ENCODE measurements at regions not wholly inside any gene's neighbourhood (a gene's known extent, or its start where the extent isn't known, plus 50 kb on each side); places are given as distances from the start of the nearest gene placed in this dataset.
"Not testable (repeated sequence)": the region's sequence is repeated elsewhere in the genome, so short reads cannot be mapped to it uniquely, and the experiment has no call there.

GRCh38 chr6:26835707-26836106, 176.2 kb upstream of the ZNF322 start:
- H3K36me3 ChIP-seq (ENCODE audit: control insufficient read depth in 2 of 3, insufficient read depth in 3 of 3, low read length in 3 of 3); H3K27me3 ChIP-seq (ENCODE audit: control insufficient read depth, insufficient read depth, low read length); H3K9ac ChIP-seq (ENCODE audit: low read length in 3 of 3); H3K4me1 ChIP-seq (ENCODE audit: control insufficient read depth in 2 of 3, insufficient read depth in 2 of 3, low read depth in 1 of 3, low read length in 3 of 3); H3K4me3 ChIP-seq (ENCODE audit: low read length in 3 of 3); DNase-seq; intact Hi-C loops (cut with DNase I); H3K9me3 ChIP-seq (ENCODE audit: control insufficient read depth in 2 of 3, insufficient read depth in 1 of 3, low read length in 3 of 3); FAIRE-seq; H3K27ac ChIP-seq (ENCODE audit: low read depth in 2 of 2, low read length in 2 of 2): not testable (repeated sequence)

GRCh38 chr6:26836657-26837056, 177.1 kb upstream of the ZNF322 start:
- H3K9ac ChIP-seq (ENCODE audit: low read length in 3 of 3); FAIRE-seq; H3K4me3 ChIP-seq (ENCODE audit: low read length in 3 of 3); H3K36me3 ChIP-seq (ENCODE audit: control insufficient read depth in 2 of 3, insufficient read depth in 3 of 3, low read length in 3 of 3); DNase-seq; H3K27me3 ChIP-seq (ENCODE audit: control insufficient read depth, insufficient read depth, low read length); H3K27ac ChIP-seq (ENCODE audit: low read depth in 2 of 2, low read length in 2 of 2); H3K4me1 ChIP-seq (ENCODE audit: control insufficient read depth in 2 of 3, insufficient read depth in 2 of 3, low read depth in 1 of 3, low read length in 3 of 3); intact Hi-C loops (cut with DNase I); H3K9me3 ChIP-seq (ENCODE audit: control insufficient read depth in 2 of 3, insufficient read depth in 1 of 3, low read length in 3 of 3): not testable (repeated sequence)

GRCh38 chr6:26844823-26845222, 185.3 kb upstream of the ZNF322 start:
- H3K27me3 ChIP-seq (ENCODE audit: control insufficient read depth, insufficient read depth, low read length); H3K4me3 ChIP-seq (ENCODE audit: low read length in 3 of 3); H3K36me3 ChIP-seq (ENCODE audit: control insufficient read depth in 2 of 3, insufficient read depth in 3 of 3, low read length in 3 of 3); H3K4me1 ChIP-seq (ENCODE audit: control insufficient read depth in 2 of 3, insufficient read depth in 2 of 3, low read depth in 1 of 3, low read length in 3 of 3); H3K9ac ChIP-seq (ENCODE audit: low read length in 3 of 3); H3K27ac ChIP-seq (ENCODE audit: low read depth in 2 of 2, low read length in 2 of 2); intact Hi-C loops (cut with DNase I); FAIRE-seq; H3K9me3 ChIP-seq (ENCODE audit: control insufficient read depth in 2 of 3, insufficient read depth in 1 of 3, low read length in 3 of 3); DNase-seq: not testable (repeated sequence)

- H3K27me3 ChIP-seq (ENCODE audit: control insufficient read depth, insufficient read depth, low read length); DNase-seq; H3K36me3 ChIP-seq (ENCODE audit: control insufficient read depth in 2 of 3, insufficient read depth in 3 of 3, low read length in 3 of 3); H3K4me1 ChIP-seq (ENCODE audit: control insufficient read depth in 2 of 3, insufficient read depth in 2 of 3, low read depth in 1 of 3, low read length in 3 of 3); intact Hi-C loops (cut with DNase I); H3K9me3 ChIP-seq (ENCODE audit: control insufficient read depth in 2 of 3, insufficient read depth in 1 of 3, low read length in 3 of 3); H3K27ac ChIP-seq (ENCODE audit: low read depth in 2 of 2, low read length in 2 of 2); FAIRE-seq; H3K4me3 ChIP-seq (ENCODE audit: low read length in 3 of 3); H3K9ac ChIP-seq (ENCODE audit: low read length in 3 of 3): not testable (repeated sequence)
Observed at GRCh38 chr6:26857289-26857688, 197.7 kb upstream of the ZNF322 start.

GRCh38 chr6:26859067-26859770, 199.7 kb upstream of the ZNF322 start:
- H3K27me3 ChIP-seq (ENCODE audit: control insufficient read depth, insufficient read depth, low read length); H3K27ac ChIP-seq (ENCODE audit: low read depth in 2 of 2, low read length in 2 of 2); FAIRE-seq; H3K4me3 ChIP-seq (ENCODE audit: low read length in 3 of 3); intact Hi-C loops (cut with DNase I); H3K9me3 ChIP-seq (ENCODE audit: control insufficient read depth in 2 of 3, insufficient read depth in 1 of 3, low read length in 3 of 3); H3K36me3 ChIP-seq (ENCODE audit: control insufficient read depth in 2 of 3, insufficient read depth in 3 of 3, low read length in 3 of 3); H3K4me1 ChIP-seq (ENCODE audit: control insufficient read depth in 2 of 3, insufficient read depth in 2 of 3, low read depth in 1 of 3, low read length in 3 of 3); DNase-seq; H3K9ac ChIP-seq (ENCODE audit: low read length in 3 of 3): not testable (repeated sequence)

- H3K9ac ChIP-seq (ENCODE audit: low read length in 3 of 3); H3K4me1 ChIP-seq (ENCODE audit: control insufficient read depth in 2 of 3, insufficient read depth in 2 of 3, low read depth in 1 of 3, low read length in 3 of 3); H3K27me3 ChIP-seq (ENCODE audit: control insufficient read depth, insufficient read depth, low read length); H3K36me3 ChIP-seq (ENCODE audit: control insufficient read depth in 2 of 3, insufficient read depth in 3 of 3, low read length in 3 of 3); H3K9me3 ChIP-seq (ENCODE audit: control insufficient read depth in 2 of 3, insufficient read depth in 1 of 3, low read length in 3 of 3); FAIRE-seq; intact Hi-C loops (cut with DNase I); H3K27ac ChIP-seq (ENCODE audit: low read depth in 2 of 2, low read length in 2 of 2); DNase-seq; H3K4me3 ChIP-seq (ENCODE audit: low read length in 3 of 3): not testable (repeated sequence)
Observed at GRCh38 chr6:26859771-26860163, 200.2 kb upstream of the ZNF322 start.

- FAIRE-seq; H3K36me3 ChIP-seq (ENCODE audit: control insufficient read depth in 2 of 3, insufficient read depth in 3 of 3, low read length in 3 of 3); H3K27ac ChIP-seq (ENCODE audit: low read depth in 2 of 2, low read length in 2 of 2); H3K9me3 ChIP-seq (ENCODE audit: control insufficient read depth in 2 of 3, insufficient read depth in 1 of 3, low read length in 3 of 3); DNase-seq; intact Hi-C loops (cut with DNase I); H3K4me3 ChIP-seq (ENCODE audit: low read length in 3 of 3); H3K9ac ChIP-seq (ENCODE audit: low read length in 3 of 3); H3K4me1 ChIP-seq (ENCODE audit: control insufficient read depth in 2 of 3, insufficient read depth in 2 of 3, low read depth in 1 of 3, low read length in 3 of 3); H3K27me3 ChIP-seq (ENCODE audit: control insufficient read depth, insufficient read depth, low read length): not testable (repeated sequence)
Observed at GRCh38 chr6:26861913-26862312, 202.4 kb upstream of the ZNF322 start.

GRCh38 chr6:26863641-26864040, 204.1 kb upstream of the ZNF322 start:
- H3K4me3 ChIP-seq (ENCODE audit: low read length in 3 of 3); H3K4me1 ChIP-seq (ENCODE audit: control insufficient read depth in 2 of 3, insufficient read depth in 2 of 3, low read depth in 1 of 3, low read length in 3 of 3); DNase-seq; FAIRE-seq; H3K9me3 ChIP-seq (ENCODE audit: control insufficient read depth in 2 of 3, insufficient read depth in 1 of 3, low read length in 3 of 3); H3K36me3 ChIP-seq (ENCODE audit: control insufficient read depth in 2 of 3, insufficient read depth in 3 of 3, low read length in 3 of 3); intact Hi-C loops (cut with DNase I); H3K9ac ChIP-seq (ENCODE audit: low read length in 3 of 3); H3K27me3 ChIP-seq (ENCODE audit: control insufficient read depth, insufficient read depth, low read length); H3K27ac ChIP-seq (ENCODE audit: low read depth in 2 of 2, low read length in 2 of 2): not testable (repeated sequence)
